NCI-H69 (cell line): ENCODE measurements at regions not wholly inside any gene's neighbourhood (a gene's known extent, or its start where the extent isn't known, plus 50 kb on each side); places are given as distances from the start of the nearest gene placed in this dataset.
"Not testable (repeated sequence)": the region's sequence is repeated elsewhere in the genome, so short reads cannot be mapped to it uniquely, and the experiment has no call there.

ENCODE experiments used
- DNase-seq: peaks from one replicate; lab custom pipeline; 2025; lab: John Stamatoyannopoulos, UW

GRCh38 chr2:207363761-207364290, 165.9 kb upstream of the CREB1 start:
- no peak for DNase-seq

GRCh38 chr2:207370646-207371045, 159.1 kb upstream of the CREB1 start:
- DNase-seq = no peak

GRCh38 chr2:207371877-207372276, 157.9 kb upstream of the CREB1 start:
- no peak for DNase-seq

GRCh38 chr2:207372483-207372882, 157.3 kb upstream of the CREB1 start:
- DNase-seq = no peak

GRCh38 chr2:207375207-207375875, 154.4 kb upstream of the CREB1 start:
- no peak for DNase-seq

GRCh38 chr2:207378620-207379019, 151.1 kb upstream of the CREB1 start:
- not testable (repeated sequence) for DNase-seq

GRCh38 chr2:207385076-207385475, 144.7 kb upstream of the CREB1 start:
- DNase-seq = no peak

- no peak for DNase-seq
Measured at GRCh38 chr2:207385903-207386302, 143.9 kb upstream of the CREB1 start.

- DNase-seq = no peak
Measured at GRCh38 chr2:207387001-207387571, 142.7 kb upstream of the CREB1 start.

- DNase-seq = peak; percentile 79
Measured at GRCh38 chr2:207390302-207391095, 139.3 kb upstream of the CREB1 start.

- no peak for DNase-seq
Measured at GRCh38 chr2:207394203-207394781, 135.5 kb upstream of the CREB1 start.

- DNase-seq = peak; percentile 85
Measured at GRCh38 chr2:207394812-207395534, 134.8 kb upstream of the CREB1 start.

GRCh38 chr2:207395535-207396251, 134.1 kb upstream of the CREB1 start:
- no peak for DNase-seq

- DNase-seq = no peak
Measured at GRCh38 chr2:207397917-207398655, 131.7 kb upstream of the CREB1 start.

GRCh38 chr2:207399301-207399700, 130.5 kb upstream of the CREB1 start:
- DNase-seq = no peak

- no peak for DNase-seq
Measured at GRCh38 chr2:207401338-207401737, 128.4 kb upstream of the CREB1 start.

- DNase-seq = no peak
Measured at GRCh38 chr2:207403141-207403540, 126.6 kb upstream of the CREB1 start.

- DNase-seq = peak; percentile 97
Measured at GRCh38 chr2:207403950-207404349, 125.8 kb upstream of the CREB1 start.

GRCh38 chr2:207405150-207405549, 124.6 kb upstream of the CREB1 start:
- DNase-seq = peak; percentile 67

GRCh38 chr2:207408086-207408794, 121.5 kb upstream of the CREB1 start:
- DNase-seq = peak; percentile 97
